Medulla oblongata (tissue), 1 donor: ENCODE measurements at regions not wholly inside any gene's neighbourhood (a gene's known extent, or its start where the extent isn't known, plus 50 kb on each side); places are given as distances from the start of the nearest gene placed in this dataset.
"Not testable (repeated sequence)": the region's sequence is repeated elsewhere in the genome, so short reads cannot be mapped to it uniquely, and the experiment has no call there.

Source experiments
- DNase-seq: peaks from one replicate; pipeline ENCODE4 v3.0.0-alpha.2; 2015; ENCODE audit errors: extremely low spot score

DNA sequence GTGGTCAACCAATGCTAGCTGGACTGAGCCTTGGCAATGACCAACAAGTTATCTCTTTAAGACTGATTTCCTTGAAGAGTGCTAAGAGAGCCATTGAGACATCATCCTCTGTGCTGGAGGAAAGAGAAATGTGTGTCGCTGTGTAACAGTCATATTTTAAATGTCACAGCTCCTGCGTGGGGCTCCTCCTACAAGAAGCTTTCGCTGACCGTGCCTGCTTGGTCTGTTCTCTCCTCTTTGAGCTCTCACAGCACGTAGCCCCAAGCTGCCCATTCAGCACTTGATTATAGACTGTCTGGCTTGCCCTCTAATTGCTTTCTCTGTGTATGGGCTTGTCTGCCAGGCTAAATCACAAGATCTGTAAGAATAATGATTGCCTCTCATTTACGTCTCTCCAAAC is 221.3 kb downstream of the FOXD2 start:
- DNase-seq, result peak; percentile 30

DNA sequence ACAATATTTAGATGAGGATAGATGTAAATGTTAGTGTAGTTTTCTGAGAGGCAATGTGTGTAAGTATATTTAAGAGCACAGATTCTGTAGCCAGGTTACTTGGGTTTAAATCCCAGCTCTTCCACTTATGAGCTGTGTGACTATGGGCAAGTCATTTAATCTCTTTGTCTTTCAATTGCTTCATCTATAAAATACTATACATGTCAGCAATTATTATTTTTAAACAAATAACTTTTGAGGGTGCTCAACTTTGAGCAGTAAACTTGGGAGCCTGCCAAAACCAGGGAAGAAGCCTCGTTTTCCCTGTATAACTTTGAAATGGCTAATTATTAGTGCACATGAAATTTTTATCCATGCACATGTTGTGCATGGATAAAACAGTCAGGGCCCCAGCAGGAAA is 222.8 kb downstream of the FOXD2 start:
- no peak for DNase-seq

DNA sequence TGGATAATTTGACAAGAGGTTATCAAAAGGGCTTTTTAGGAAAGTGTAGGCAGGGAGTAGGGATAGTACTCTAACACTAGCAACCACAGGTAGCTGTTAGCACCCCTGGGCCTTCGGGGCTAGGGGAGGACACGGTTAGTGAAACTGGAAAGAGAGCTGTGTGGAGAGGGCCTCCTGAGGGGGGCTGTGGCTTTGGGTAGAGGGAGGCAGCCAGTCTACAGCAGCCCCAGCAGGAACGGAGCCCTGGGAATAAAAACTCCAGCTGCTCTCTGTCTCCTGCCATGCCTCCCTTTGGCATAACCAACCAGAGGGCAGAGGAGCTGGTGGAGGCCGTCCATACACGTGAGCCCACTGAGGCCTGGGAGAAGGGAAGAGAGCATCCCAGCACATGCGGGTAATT is 223.2 kb downstream of the FOXD2 start:
- no peak for DNase-seq

DNA sequence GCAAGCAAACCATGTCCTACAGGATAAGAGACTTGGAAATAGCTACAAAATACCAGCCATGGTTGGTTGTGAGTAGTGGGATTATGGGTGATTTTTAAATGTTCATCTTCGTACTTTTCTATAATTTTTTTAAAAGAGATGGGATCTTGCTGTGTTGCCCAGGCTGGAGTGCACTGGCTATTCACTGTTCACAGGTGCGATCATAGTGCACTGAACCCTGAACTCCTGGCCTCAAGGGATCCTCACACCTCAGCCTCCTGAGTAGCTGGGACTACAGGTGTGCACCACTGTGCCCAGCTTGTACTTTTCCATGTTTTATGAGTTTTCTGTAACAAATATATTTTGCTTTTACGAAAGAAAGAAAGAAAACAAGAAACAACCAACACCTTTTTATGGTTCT is 224.2 kb downstream of the FOXD2 start:
- DNase-seq, result no peak

DNA sequence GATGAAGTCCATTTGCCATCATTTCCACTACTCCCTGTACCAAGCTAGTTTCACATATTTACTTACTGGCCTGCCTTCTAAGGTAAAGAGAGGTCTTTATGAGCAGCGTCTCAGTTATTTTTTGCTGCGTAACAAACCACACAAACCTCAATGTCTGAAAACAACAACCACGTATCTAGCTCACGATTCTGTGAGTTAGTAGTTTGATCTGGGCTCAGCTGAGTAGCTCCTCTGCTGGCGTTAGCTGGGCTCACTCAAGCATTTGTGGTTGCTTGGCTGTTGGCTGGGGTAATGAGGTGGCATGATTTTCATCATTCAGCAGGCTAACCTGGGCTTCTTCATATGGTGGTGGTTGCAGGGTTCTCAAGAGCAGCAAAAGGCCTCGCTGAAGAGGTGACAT is 225.4 kb downstream of the FOXD2 start:
- DNase-seq, result no peak

DNA sequence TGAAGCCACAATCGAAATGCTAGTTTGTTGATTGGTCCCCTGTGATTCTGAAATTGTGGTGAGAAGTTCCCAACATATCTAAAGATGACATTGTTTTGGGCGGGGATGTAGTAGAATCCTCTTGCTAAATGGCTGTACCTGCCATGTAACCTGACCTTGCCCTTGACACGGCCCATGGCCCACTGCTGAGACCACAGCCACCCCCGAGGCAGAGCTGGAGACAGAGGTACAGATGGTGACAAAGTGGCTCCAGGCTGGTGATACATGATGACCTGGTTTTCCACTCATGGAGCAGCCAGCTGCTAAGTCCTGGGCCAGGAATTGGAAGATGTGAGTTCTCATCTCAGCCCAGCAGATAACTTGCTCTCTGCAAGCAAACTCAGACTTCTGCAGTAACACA is 226.5 kb downstream of the FOXD2 start:
- DNase-seq, result no peak

DNA sequence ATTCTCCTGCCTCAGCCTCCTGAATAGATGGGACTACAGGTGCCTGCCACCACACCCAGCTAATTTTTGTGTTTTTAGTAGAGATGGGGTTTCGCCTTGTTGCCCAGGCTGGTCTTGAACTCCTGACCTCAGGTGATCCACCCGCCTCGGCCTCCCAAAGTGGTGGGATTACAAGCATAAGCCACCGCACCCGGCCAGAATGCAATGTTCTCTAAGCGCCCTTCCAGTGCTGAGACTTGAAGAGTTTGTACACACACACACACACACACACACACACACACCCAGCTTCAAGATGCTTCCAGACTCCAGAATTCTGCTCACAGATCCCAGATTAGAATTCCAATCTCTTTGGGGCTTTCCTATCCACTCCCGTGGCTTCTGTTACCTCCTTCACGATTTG is 227.1 kb downstream of the FOXD2 start:
- DNase-seq, result not testable (repeated sequence)

DNA sequence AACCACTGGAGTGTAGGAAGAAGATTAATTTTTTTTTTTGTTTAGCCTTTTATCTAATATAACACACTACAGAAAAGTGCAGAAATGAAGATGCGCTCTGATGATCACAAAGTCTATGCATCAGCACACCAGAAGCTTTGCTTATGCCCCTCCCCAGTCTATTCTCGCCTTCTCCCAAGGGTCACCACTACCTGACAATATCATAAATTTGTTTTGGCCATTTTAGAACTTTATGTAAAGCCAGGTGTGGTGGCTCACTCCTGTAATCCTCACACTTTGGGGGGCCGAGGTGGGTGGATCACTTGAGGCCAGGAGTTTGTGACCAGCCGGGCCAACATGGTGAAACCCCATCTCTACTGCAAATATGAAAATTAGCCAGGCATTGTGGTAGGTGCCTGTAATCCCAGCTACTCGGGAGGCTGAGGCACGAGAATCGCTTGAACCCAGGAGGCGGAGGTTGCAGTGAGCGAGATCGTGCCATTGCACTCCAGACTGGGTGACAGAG is 231.3 kb downstream of the FOXD2 start:
- no peak for DNase-seq

DNA sequence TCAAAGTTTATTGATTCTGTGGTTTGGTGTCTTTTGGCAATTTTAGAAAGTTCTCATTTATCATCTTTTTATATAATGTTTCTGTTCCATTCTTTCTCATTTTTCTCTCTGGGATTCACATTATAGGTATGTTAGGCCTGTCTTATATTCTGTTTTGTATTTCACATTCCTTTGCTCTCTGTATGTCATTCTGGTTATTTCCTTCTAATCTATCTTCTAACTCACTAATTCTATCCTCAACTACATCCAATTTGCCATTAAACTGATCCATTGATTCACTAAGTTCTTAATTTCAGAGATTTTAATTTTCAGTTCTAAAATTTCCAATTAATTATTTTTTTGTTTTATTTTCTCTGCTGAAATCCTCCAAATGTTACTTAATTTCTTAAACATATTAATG is 234.8 kb downstream of the FOXD2 start:
- DNase-seq, result no peak

DNA sequence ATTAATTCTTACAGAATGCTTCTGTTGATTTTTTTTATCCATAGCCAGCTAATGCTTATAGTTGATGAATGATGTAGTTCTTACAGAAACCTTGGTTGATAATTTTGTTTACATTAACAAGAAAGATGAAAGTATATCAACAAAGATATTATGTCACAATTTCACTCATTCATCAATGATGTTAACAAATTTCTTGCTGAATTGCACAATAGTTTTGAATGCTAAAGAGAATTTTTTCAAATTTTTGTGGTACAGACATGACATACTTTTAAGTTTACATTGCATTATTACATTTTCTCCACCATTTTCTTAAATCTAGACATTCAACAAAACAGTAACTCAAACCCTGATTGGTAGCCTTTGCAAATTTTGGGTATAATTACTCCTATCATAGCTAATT is 236.3 kb downstream of the FOXD2 start:
- DNase-seq, result no peak

DNA sequence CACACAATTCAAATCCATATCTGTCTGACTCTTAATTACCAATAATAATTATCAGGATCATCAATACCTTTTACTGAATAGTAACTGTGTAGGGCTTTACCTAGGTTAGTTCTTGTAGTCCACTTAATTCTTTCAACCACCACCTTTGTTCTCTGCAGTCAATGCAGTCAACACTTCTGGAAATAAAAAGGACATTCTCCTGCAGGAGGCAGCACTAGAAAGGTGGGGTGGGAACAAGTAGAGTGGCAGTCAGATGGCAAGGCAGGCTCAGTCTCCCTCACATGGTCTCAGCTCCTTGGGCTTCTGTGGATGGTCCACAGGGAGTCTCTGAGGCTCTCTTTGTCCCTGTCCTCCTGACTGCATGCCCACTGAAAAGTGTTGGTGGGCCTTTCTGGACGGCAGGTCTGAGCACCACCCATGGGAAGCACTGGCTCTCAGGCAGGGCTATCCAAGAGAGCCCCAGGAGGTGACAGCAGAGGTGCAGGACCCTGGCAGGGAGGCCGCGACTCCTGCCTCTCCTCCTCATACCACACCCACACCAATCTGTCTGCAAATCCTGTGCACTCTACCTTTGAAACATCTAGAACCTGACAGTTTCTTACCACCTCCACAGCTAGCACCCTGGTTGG is 237.3 kb downstream of the FOXD2 start:
- DNase-seq, result no peak

DNA sequence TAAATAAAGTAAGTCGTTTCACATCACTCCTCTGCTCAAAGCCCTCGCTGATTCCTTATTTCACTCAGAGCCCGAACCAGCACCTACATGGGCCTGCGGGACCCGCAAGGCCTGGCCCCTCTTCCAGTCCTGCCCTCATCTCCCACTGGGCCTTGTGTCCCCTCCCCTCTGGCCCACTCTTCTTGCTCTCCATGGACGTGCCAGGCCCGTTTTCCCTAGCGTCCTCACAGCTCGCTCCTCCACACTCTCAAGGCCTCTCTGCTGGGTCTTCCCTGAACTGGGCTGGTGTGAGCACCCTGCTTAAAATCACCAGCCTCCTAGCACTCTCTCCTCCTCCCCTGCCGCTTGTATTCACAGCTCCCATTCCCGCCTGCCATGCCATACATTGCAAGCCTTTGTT is 237.9 kb downstream of the FOXD2 start:
- DNase-seq, result no peak

DNA sequence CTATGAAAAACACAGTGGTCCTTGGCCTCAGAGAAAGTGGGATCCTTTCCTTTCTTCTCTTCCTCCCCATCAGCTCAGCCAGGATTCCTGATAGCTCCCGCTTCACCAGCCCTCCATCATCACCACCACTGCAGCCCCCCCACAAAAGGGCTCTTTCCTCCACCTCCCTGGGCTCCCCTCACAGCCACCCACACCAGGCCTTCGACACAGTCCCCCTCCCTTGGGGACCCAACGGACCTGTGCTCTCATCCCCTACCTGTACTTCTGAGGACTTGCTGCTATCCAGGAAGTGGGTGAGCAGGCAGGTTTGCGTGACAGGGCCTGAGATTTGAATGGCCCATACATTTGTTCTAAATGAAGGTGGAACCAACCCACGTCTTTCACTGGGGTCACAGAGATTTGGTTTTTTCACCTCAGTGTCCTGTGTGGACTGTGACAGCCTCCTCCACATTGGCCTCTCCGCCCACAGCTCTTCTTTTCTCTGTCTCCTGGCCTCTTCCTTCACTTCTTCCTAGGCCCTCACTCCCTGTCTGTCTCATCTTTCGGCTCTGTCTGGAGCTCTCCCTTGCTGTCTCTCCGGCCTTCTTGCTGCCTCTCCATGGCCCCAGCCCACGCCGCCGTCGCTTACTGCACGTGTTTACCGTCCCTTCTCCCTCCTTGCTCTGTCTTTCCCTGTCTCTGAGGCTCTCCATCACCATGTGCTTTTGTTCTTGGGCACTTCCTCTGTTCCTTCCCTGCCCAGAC is 238.6 kb downstream of the FOXD2 start:
- DNase-seq, result no peak

DNA sequence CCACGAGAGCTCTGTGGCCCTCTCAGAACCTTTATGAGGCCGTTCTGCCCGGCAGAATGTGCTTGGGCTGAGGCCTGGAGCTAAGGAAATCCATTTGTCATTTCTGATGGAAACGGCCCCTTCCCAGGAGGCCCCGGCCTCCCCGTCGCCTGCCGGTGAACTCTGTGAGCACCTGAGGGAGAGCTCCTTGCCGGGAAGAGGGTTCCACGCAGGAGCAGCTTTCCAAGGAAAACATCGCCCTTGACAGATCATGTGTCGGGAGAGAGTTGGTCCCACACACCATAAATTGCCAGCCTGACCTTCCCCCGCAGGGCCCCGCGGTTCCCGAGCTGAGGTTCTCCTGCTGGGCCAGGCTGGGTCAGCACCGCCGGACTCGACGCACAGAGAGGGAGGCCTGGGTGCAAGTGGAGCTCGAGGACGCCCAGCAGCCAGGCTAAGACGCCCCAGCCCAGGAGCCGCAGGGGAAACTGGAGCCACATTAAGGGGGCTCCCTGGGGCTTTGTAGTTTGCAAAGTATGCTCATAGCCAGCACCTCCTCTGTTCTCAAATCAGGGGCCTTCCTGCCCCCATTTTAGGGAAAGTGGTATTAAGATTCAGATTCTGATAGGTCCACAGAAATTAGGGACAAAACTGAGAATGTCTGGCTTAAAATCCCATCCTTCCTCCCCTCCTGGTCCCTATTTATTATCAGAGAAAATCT is 239.5 kb downstream of the FOXD2 start:
- no peak for DNase-seq

DNA sequence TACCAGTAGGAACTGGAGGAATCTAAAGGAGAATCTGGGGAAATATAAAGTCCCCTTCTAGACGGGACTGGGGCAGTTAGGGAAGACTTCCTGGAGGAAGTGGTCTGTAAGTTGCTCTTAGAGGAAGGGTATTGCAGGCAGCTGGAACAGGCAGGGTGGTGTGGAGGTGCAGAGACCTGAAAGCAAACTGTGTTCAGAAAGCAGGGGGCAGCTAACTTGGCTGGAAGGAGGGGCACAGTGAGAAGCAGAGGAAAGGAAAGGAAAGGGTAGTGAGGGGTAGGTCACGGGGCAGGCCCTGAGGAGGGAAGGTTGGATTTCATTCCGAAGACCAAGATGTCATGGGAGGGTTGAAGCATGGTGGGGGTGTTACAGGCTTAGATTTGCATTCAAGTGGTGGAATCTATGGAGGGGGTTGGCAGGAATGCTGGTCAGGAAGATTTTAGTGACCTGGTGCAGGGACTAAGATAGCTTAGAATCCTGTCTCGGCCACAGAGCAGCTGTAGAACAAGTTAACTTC is 240.7 kb downstream of the FOXD2 start:
- no peak for DNase-seq

DNA sequence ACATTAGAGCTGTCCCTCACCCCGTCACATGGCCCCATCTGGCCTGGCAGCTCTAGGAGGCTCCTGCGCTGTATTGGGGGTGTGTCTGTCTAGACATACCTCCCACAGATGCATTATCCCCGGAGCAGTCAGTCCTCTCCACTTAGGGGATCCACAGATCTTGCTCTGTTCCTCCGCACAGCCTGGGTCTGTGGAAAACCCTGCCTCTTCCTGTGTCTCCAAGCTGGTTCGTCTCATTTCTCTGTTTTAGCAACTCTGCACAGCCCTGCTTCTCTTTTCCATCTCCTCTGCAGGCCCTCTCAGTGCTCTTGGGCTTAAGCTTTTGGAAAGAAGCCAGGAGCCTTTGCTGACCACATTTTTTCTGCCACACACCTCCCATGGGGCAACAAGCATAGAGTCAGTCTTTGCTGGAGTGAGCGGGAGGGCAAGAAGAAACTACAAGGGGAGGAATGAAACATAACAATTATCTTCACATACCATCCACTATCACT is 241.5 kb downstream of the FOXD2 start:
- peak; percentile 57 for DNase-seq

DNA sequence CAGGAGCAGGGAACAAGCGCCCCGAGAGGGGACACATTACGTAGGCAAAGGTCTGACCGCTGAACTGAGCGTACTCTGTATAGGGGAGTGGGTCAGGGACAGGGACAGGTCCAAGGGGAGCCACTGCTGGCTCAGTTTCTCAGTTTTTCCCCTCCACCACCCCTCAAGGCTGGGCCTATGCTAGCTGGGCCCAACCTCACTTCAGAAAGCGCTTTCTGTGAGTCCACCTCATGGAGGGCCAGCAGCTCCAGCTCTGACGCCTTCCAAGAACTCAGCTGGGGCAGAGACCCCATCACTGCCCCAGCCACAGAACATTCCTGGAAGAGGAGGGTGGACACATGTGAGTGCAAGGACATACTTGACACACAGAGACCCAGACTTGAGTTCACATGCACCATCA is 242.0 kb downstream of the FOXD2 start:
- no peak for DNase-seq

DNA sequence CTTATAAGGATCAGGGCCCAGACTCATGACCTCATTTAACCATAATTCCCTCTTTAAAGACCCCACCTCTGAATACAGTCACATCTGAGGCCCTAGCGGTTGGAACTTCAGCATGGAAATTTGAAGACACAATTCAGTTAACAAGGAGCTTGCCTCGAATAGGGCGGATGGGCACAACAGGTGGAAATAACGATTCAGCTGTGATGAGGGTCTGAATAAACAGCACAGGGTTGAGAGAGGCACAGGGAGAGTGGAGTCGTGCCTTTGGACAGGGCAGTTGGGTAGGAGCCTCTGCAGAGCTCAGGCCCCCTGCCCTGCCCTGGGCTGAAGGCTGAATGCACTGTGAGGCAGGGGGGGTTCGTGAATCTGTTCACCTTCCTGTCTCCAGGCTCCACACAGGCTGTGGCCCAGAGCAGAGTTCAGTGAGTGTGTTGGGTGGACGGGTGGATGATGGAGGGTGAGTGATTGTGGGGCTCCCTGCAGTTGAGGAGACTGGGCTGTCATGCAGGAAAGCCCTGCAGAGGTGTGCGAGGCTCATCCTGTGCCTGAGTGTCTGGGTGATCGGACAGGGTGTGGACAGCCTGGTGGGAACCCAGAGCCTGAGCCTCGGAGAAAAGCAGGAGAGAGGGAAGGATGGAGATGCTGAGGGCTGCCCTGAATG is 243.1 kb downstream of the FOXD2 start:
- DNase-seq, result no peak

DNA sequence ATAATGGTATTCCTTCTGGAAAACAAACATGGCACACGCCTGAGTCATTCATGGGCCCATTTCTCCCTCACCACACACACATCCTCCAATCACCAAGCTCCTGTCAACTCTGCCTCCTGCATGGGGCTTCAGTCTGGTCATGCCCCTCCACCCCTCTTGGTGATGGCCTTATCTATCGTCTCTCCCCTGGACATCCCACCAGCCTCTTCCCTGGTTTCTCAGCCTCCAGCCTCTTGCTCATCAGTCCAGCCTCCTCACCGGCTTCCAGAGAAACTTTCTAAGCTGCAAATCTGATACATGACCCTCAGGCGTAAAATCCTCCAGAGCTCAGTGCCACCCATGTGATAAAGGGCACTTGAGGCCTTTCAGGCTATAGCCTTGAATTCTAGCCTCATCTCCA is 243.9 kb downstream of the FOXD2 start:
- no peak for DNase-seq

DNA sequence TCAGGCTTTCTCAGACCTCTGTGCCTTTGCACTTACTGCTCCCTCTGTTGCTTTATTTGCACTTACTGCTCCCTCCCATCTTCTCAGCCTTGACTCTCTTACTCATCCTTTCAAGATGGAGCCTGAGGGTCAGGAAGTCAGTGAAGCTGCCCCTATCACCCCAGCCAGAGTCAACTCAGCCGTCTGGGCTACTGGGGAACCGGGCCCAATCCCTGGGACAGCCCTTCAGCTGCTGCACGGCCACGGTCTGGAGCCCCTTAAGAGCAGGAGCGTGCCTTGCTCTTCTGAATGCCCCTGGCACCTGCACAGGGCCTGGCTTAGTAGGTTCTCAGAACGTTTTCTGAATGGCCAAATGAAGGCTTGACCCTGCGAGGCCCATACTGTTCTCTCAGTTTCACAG is 244.4 kb downstream of the FOXD2 start:
- DNase-seq, result no peak

DNA sequence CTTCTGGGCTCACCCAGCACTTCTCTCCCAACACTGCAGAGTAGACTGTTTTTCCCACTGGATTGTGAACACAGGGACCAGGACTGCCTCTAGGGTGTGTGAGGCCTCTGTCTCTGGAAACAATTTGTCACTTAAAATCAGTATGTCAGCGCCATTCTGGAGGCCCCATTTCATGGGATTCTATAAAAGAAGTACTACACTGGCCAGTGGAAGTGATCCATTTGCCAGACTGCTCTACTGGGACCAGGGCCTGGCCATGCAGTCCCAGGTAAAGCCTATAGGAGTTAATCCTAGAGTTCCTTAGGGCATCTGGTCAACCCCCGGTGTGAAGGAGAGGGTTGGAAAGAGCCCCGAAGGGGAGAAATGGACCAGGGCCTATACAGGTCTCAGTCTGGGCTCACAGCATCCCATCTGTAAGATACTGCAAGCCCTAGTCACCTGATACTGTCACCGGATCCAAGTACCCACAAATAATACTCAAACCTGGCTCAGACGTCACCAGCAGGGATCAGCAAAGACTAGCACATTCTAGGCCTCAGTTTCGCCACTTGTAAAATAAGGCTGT is 245.0 kb downstream of the FOXD2 start:
- DNase-seq, result no peak

DNA sequence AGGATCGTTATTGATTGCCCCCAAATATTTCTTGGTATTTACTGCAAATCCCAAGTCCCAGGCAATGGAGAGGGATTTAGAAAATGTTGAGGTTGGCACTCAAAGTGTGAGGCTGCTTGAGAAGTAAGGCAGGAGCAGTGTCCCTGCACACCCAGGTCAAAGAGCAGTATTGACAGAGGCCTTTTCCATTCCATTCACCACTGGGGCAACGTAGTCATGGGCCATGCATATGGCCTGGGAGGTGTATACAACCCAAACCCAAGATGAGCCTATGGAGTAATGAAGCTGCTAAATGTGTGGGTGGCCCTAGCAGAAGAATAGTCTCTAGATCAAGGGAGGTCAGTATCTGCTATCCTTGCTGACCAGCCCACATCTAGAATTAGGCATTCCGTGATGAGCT is 245.6 kb downstream of the FOXD2 start:
- DNase-seq, result no peak
